Uterus (tissue), 3 donors: ENCODE measurements at regions not wholly inside any gene's neighbourhood (a gene's known extent, or its start where the extent isn't known, plus 50 kb on each side); places are given as distances from the start of the nearest gene placed in this dataset.

ENCODE experiments used
- DNase-seq, 2 donors: peaks; one replicate each; pipeline ENCODE4 v3.0.0-alpha.2; 2019 to 2020
- H3K27ac ChIP-seq, 2 donors: fragments of 200-600 bp; sonication (generic); 1 replicate in 1 of 2; 2 replicates in 1 of 2; pipeline ENCODE4 v1.5.1; 2016 to 2018
- H3K27me3 ChIP-seq, 2 donors: fragments of 200-600 bp; sonication (generic); one replicate each; pipeline ENCODE4 v1.5.1; 2018 to 2019; ENCODE audit warnings: control low read depth in 1 of 2
- H3K36me3 ChIP-seq, 2 donors: fragments of 200-600 bp; sonication (generic); one replicate each; pipeline ENCODE4 v1.5.1; 2019; ENCODE audit warnings: control low read depth in 1 of 2
- H3K4me1 ChIP-seq, 2 donors: fragments of 200-600 bp; sonication (generic); one replicate each; pipeline ENCODE4 v1.5.1; 2018 to 2019; ENCODE audit warnings: control low read depth in 1 of 2
- H3K4me3 ChIP-seq, 2 donors: fragments of 200-600 bp; sonication (generic); 1 replicate in 1 of 2; 2 replicates in 1 of 2; pipeline ENCODE4 v1.5.1; 2018 to 2019; ENCODE audit warnings: mild to moderate bottlenecking in 1 of 2
- H3K9me3 ChIP-seq, 2 donors: fragments of 200-600 bp; sonication (generic); one replicate each; pipeline ENCODE4 v1.5.1; 2019; ENCODE audit warnings: control low read depth in 1 of 2
- CTCF ChIP-seq, 4 experiments: fragments of 200-600 bp in 2 of 4; fragments of 450-650 bp in 2 of 4; sonication (generic) in 2 of 4; IDR thresholded peaks; one replicate each; pipeline ENCODE4 v1.5.1; 2016 to 2019; ENCODE audit warnings: antibody characterized with exemption in 4 of 4, mild to moderate bottlenecking in 2 of 4, moderate library complexity in 1 of 4
- POLR2A ChIP-seq, 2 donors: fragments of 450-650 bp; IDR thresholded peaks; one replicate each; pipeline ENCODE4 v1.6.1; 2016; ENCODE audit warnings: antibody characterized with exemption in 2 of 2, mild to moderate bottlenecking in 1 of 2, moderate library complexity in 1 of 2
- intact Hi-C: fragments of 100-400 bp; cut with DNase I; formaldehyde crosslinking; loops from one replicate; pipeline ENCODE4 v1.15.1; 2023; ENCODE audit warnings: low total_unique reads
- donor health status: DM: yes; HTN: yes; CAD: no.

GRCh38 chr3:83048556-83048955 lies 1287.1 kb upstream of the GBE1 start:
- Histone ChIP-seq H3K36me3 (no peaks in the 10 kb centered on the region), H3K27me3 (no peaks in the 10 kb centered on the region), H3K4me3 (no peak overlapping the region), H3K9me3 (no peaks in the 10 kb centered on the region), H3K27ac (no peak overlapping the region), H3K4me1 (no peaks in the 10 kb centered on the region)
- DNase-seq: no peak
- intact Hi-C loops: no loop called here
- TF ChIP-seq CTCF (IDR thresholded peaks at IDR 0.05): no peak
- TF ChIP-seq POLR2A (IDR thresholded peaks at IDR 0.05): no peak

- Histone ChIP-seq H3K4me3 (no peak overlapping the region), H3K36me3 (no peaks in the 10 kb centered on the region), H3K27ac (no peak overlapping the region), H3K9me3 (no peaks in the 10 kb centered on the region), H3K4me1 (no peaks in the 10 kb centered on the region), H3K27me3 (no peaks in the 10 kb centered on the region)
- intact Hi-C loops: no loop called here
- no peak for TF ChIP-seq POLR2A (IDR thresholded peaks at IDR 0.05)
- no peak for TF ChIP-seq CTCF (IDR thresholded peaks at IDR 0.05)
- no peak for DNase-seq
Measured at GRCh38 chr3:83039422-83039821, 1278.0 kb upstream of the GBE1 start.

GRCh38 chr3:83035704-83036010 lies 1274.2 kb upstream of the GBE1 start:
- peaks cover 0 to 1% of the 10 kb centered on the region in 2 donors for H3K36me3 ChIP-seq
- no peaks in the 10 kb centered on the region for H3K27me3 ChIP-seq
- H3K4me1 ChIP-seq: no peaks in the 10 kb centered on the region
- H3K9me3 ChIP-seq: no peaks in the 10 kb centered on the region
- intact Hi-C loops: no loop called here
- H3K4me3 ChIP-seq: no peak overlapping the region
- DNase-seq: no peak
- TF ChIP-seq CTCF (IDR thresholded peaks at IDR 0.05) (no peak), POLR2A (IDR thresholded peaks at IDR 0.05) (no peak)
- no peak overlapping the region for H3K27ac ChIP-seq

GRCh38 chr3:83034806-83035703 lies 1273.6 kb upstream of the GBE1 start:
- Histone ChIP-seq H3K9me3 (no peaks in the 10 kb centered on the region), H3K36me3 (peaks cover 0 to 1% of the 10 kb centered on the region in 2 donors), H3K27ac (no peak overlapping the region), H3K27me3 (no peaks in the 10 kb centered on the region), H3K4me1 (no peaks in the 10 kb centered on the region), H3K4me3 (no peak overlapping the region)
- intact Hi-C loops: no loop called here
- no peak for DNase-seq
- TF ChIP-seq CTCF (IDR thresholded peaks at IDR 0.05) (no peak), POLR2A (IDR thresholded peaks at IDR 0.05) (no peak)

DNA sequence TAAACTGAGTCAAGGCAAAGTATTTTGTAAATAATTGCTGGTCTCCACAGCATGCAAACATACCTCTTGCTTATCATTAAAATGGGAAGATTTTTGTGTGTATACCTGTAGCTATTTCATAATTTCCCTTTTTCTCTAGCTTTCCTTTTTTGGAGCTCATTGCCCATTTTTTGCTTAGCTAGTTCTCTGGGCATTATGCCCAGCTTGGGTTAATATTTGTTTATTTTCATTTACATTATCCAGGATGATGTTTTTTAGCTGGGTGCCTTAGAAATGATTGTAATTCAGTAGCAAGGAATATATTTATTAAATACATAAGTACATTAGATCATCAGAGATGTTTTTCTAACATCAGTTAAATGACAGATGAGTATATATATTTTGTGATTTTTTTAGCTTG lies 1271.7 kb upstream of the GBE1 start:
- Histone ChIP-seq H3K4me3 (no peak overlapping the region), H3K27ac (no peak overlapping the region), H3K9me3 (no peaks in the 10 kb centered on the region), H3K36me3 (peaks cover 0 to 1% of the 10 kb centered on the region in 2 donors), H3K4me1 (no peaks in the 10 kb centered on the region), H3K27me3 (no peaks in the 10 kb centered on the region)
- intact Hi-C loops: no loop called here
- TF ChIP-seq POLR2A (IDR thresholded peaks at IDR 0.05): no peak
- DNase-seq: no peak
